Germinal center (tissue), 1 donor: ENCODE measurements at regions not wholly inside any gene's neighbourhood (a gene's known extent, or its start where the extent isn't known, plus 50 kb on each side); places are given as distances from the start of the nearest gene placed in this dataset.
"Not testable (repeated sequence)": the region's sequence is repeated elsewhere in the genome, so short reads cannot be mapped to it uniquely, and the experiment has no call there.

ENCODE experiments used
- DNase-seq: peaks from one replicate; pipeline ENCODE4 v3.0.0; 2012; ENCODE audit warnings: mixed read lengths, low spot score

DNA sequence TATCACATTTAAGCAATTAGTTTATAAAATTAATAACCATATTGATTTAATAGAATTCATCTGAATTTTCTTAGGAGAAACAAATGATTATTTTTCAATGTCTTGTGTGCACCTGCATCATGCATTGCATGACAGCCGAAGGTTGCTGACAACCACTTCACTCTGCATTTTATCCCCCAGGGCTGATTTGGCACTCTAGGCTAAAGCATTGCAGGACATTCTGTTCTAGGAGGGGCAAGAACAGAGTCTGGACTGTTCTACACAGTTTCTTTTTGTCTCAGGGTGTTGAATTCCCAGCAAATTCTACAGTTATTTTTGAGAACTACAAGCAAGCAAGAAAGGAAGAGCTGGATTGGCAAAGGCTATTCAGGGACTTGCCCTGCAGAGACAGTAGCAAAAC, 570.4 kb upstream of the EYS start:
- DNase-seq: no peak

- DNase-seq: no peak
Observed at GRCh38 chr6:66265737-66266136, 558.7 kb upstream of the EYS start.

- no peak for DNase-seq
Observed at GRCh38 chr6:66264376-66264775, 557.4 kb upstream of the EYS start.

- not testable (repeated sequence) for DNase-seq
Observed at GRCh38 chr6:66258731-66259487, 551.9 kb upstream of the EYS start.

GRCh38 chr6:66245231-66245630, 538.2 kb upstream of the EYS start:
- DNase-seq: no peak

- no peak for DNase-seq
Observed at GRCh38 chr6:66238851-66239250, 531.8 kb upstream of the EYS start.

- DNase-seq: no peak
Observed at GRCh38 chr6:66232890-66233289, 525.9 kb upstream of the EYS start.

GRCh38 chr6:66230591-66230990, 523.6 kb upstream of the EYS start:
- DNase-seq: no peak

- no peak for DNase-seq
Observed at GRCh38 chr6:66226109-66226508, 519.1 kb upstream of the EYS start.

DNA sequence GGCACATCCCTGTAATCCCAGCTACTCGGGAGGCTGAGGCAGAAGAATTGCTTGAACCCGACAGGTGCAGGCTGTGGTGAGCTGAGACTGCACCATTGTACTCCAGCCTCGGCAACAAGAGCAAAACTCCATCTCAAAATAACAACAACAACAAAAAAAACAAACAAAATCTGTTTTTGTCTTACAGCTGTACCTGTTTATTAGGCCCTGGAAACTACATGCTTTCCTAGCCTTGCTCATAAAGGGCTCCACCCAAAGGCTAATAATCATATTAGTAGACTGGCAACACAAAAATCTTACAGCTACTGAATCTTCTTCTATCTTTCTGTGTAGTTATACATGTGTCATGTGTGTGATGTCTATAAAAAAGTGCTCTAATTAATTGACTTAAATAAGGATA, 503.9 kb upstream of the EYS start:
- no peak for DNase-seq

DNA sequence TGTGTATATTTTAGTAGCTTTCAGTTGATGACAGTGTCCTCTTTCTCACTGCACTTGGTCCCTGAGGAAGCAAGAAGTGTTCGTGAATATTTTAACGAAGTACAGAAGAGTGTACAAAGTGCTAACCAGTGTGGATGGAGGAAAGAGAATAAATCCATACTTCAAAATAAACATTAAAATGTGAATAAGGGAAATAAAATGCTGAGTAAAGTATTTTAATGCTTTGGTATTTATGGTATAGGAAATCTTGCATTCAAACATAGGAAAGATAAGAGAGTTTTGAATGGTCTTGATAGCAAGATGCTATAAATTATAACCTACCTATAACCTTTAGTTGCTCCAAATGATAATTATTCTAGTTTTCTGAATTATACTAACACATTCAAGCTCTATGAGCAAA, 493.4 kb upstream of the EYS start:
- no peak for DNase-seq

- DNase-seq: no peak
Observed at GRCh38 chr6:66199171-66199570, 492.1 kb upstream of the EYS start.

GRCh38 chr6:66198062-66198624, 491.1 kb upstream of the EYS start:
- DNase-seq: no peak

DNA sequence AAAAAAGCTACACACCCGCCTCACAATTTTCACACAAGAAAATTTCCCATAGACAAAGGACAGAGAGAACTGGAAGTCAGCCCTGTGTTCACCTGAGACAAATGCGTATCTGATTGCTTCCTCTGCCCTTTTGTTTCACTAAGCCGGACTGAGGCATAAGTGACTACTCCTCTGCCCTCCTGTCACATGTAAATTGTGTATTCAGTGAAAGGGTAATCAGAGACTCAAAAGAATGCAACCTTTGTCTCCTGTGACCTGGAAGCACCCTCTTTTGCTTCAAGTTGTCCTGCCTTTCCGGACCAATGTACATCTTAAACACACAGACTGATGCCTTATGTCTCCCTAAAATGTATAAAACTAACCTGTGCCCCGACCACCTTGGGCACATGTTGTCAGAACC, 483.8 kb upstream of the EYS start:
- no peak for DNase-seq

DNA sequence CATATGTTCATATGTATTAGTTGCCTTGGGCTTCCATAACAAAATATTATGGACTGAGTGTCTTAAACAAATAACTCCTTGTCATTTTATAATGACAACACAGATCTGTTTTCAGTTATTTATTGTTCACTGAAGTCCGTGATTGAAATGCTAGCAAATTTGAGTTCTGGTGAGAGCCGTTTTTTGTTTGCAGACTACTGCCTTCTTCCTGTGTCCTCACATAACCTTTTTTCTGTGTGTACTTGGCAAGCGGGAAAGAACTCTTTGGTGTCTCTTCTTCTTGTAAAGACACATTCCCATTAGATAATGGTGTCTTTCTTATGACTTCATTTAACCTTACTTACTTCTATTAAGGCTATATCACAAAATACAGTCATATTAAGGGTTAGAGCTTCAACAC, 482.9 kb upstream of the EYS start:
- DNase-seq: no peak

GRCh38 chr6:66186756-66187155, 479.7 kb upstream of the EYS start:
- DNase-seq: no peak

GRCh38 chr6:66184091-66184490, 477.1 kb upstream of the EYS start:
- no peak for DNase-seq

DNA sequence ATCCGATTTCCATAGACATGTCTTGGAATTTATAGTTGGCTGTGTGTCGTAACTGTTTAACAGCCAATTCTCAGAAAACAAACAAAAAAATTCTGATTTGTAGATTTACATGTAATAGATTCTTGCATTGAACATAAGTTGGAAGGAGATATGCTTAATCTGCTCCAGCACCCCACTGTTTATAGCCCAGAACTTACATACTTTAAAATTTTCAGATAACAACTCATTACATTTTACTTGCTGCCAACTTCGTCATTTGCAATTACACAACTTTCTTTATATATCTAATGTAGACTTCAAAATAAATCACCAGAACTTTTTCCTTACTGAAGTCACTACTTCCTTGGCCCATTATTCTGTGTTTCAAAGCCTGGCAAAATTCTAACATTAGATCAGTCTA, 472.3 kb upstream of the EYS start:
- DNase-seq: no peak

DNA sequence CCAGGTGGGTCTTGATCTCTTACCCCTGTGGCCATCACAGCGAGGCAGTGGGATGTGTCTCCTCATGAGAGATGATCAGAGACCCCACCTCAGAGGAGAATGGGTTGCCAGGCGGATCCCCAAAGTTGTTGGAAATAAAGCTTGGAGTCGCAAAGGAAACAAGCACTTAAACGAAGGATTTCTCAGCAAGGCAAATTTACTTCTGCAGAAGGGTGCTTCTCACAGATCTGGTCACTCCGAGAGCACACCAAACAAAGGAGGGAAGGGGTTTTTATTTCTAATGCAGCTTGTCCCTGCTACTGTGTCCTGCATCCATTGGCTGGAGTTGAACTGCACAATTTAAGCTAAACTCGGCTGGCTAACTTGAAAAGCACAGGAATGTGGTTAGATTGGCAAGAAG, 466.6 kb upstream of the EYS start:
- DNase-seq: no peak

DNA sequence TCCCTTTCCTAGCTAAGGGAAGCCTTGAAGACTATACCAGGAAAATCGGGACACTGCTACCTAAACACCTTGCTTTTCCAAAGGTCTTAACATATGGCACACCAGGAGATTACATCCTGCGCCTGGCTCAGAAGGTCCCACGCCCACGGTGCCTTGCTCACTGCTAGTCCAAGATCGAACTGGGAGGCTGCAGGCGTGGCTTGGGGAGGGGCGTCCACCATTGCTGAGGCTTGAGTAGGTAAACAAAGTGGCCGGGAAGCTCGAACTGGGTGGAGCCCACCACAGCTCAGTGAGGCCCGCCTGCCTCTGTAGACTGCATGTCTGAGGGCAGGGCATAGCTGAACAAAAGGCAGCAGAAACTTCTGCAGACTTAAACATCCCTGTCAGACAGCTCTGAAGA, 459.7 kb upstream of the EYS start:
- not testable (repeated sequence) for DNase-seq

GRCh38 chr6:66161546-66162108, 454.6 kb upstream of the EYS start:
- no peak for DNase-seq

- DNase-seq: no peak
Observed at GRCh38 chr6:66159937-66160336, 452.9 kb upstream of the EYS start.

DNA sequence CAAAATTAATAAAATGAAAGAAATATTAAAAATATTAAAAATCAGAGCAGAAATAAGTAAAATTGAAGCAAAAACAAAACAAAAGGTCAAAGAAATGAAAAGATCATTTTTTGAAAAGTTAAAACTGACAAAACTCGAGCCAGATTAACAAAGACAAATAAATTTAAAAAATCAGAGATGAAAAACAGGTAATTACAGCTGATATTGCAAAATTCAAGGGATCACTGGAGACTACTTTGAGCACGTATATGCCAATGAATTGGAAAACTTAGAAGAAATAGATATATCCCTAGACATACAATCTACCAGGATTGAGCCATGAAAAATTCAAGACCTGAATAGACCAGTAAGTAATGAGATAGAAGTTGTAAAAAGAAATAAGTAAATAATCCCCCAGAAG, 446.2 kb upstream of the EYS start:
- no peak for DNase-seq

- DNase-seq: no peak
Observed at GRCh38 chr6:66149132-66149531, 442.1 kb upstream of the EYS start.
